WTC11 (cell line): ENCODE measurements at regions not wholly inside any gene's neighbourhood (a gene's known extent, or its start where the extent isn't known, plus 50 kb on each side); places are given as distances from the start of the nearest gene placed in this dataset.
"Not testable (repeated sequence)": the region's sequence is repeated elsewhere in the genome, so short reads cannot be mapped to it uniquely, and the experiment has no call there.

Experiments
- ATAC-seq: fragments of 200-7000 bp; cut with Tn5 transposase; 2 replicates; pipeline ENCODE4 v1.10.0; 2021; ENCODE audit warnings: mild to moderate bottlenecking, moderate library complexity
- CTCF ChIA-PET: fragments of 300-600 bp; sonication (Branson Sonifier 250); formaldehyde crosslinking; loops from one replicate; lab custom pipeline; 2021; ENCODE audit warnings: antibody characterized with exemption; lab: Charles Lee
- POLR2A ChIA-PET: fragments of 350-600 bp; sonication (Branson Sonifier 250); formaldehyde crosslinking; loops from one replicate; lab custom pipeline; 2021; ENCODE audit warnings: antibody characterized with exemption; lab: Charles Lee
- DNase-seq: peaks from one replicate; pipeline ENCODE4 v3.0.0; 2021; ENCODE audit warnings: low spot score
- H3K27ac Mint-ChIP-seq: 2 replicates; pipeline ENCODE4 v1.8.0; 2021; ENCODE audit warnings: mixed read lengths
- H3K27me3 Mint-ChIP-seq: 2 replicates; pipeline ENCODE4 v1.8.0; 2021; ENCODE audit warnings: low read depth, mild to moderate bottlenecking, moderate library complexity, mixed read lengths
- H3K36me3 Mint-ChIP-seq: 2 replicates; pipeline ENCODE4 v1.8.0; 2021; ENCODE audit warnings: mixed read lengths
- H3K4me1 Mint-ChIP-seq: 2 replicates; pipeline ENCODE4 v1.8.0; 2022; ENCODE audit warnings: mixed read lengths
- H3K4me3 Mint-ChIP-seq: 2 replicates; pipeline ENCODE4 v1.8.0; 2021; ENCODE audit warnings: mild to moderate bottlenecking, moderate library complexity, mixed read lengths
- H3K9me3 Mint-ChIP-seq: 2 replicates; pipeline ENCODE4 v1.8.0; 2021; ENCODE audit warnings: mixed read lengths
- ARID4B ChIP-seq: sonication (generic); formaldehyde crosslinking; IDR thresholded peaks from 2 replicates; pipeline ENCODE4 v1.8.0; 2023; ENCODE audit warnings: missing genetic modification reagents, mild to moderate bottlenecking, borderline replicate concordance
- ATF3 ChIP-seq: sonication (generic); formaldehyde crosslinking; conservative IDR thresholded peaks from 2 replicates; pipeline ENCODE4 v1.8.1; 2022; ENCODE audit warnings: mild to moderate bottlenecking, missing genetic modification reagents
- ELF4 ChIP-seq: sonication (generic); formaldehyde crosslinking; IDR thresholded peaks from 2 replicates; pipeline ENCODE4 v1.8.1; 2022; ENCODE audit warnings: low read depth, mild to moderate bottlenecking, moderate library complexity, missing genetic modification reagents
- FOXJ3 ChIP-seq: sonication (generic); formaldehyde crosslinking; IDR thresholded peaks from 2 replicates; pipeline ENCODE4 v1.9.0; 2021; ENCODE audit warnings: missing genetic modification reagents, mild to moderate bottlenecking, borderline replicate concordance
- FOXK1 ChIP-seq: sonication (generic); formaldehyde crosslinking; IDR thresholded peaks from 2 replicates; pipeline ENCODE4 v1.8.0; 2022; ENCODE audit warnings: mild to moderate bottlenecking, moderate library complexity, missing genetic modification reagents
- GRHL2 ChIP-seq: fragments of 250-450 bp; sonication (Bioruptor Pico); IDR thresholded peaks from 2 replicates; pipeline ENCODE4 v1.8.0; 2022; ENCODE audit warnings: mild to moderate bottlenecking, moderate library complexity; ENCODE audit not compliant: insufficient replicate concordance, severe bottlenecking
- IRF2 ChIP-seq: sonication (generic); formaldehyde crosslinking; IDR thresholded peaks from 2 replicates; pipeline ENCODE4 v1.8.0; 2022; ENCODE audit warnings: low read depth, missing genetic modification reagents, borderline replicate concordance
- MYBL2 ChIP-seq: sonication (generic); formaldehyde crosslinking; IDR thresholded peaks from 2 replicates; pipeline ENCODE4 v1.8.1; 2023; ENCODE audit warnings: mild to moderate bottlenecking, moderate library complexity, missing genetic modification reagents
- NFE2L1 ChIP-seq: sonication (generic); formaldehyde crosslinking; IDR thresholded peaks from 2 replicates; pipeline ENCODE4 v1.8.1; 2023; ENCODE audit warnings: missing genetic modification reagents
- SOX15 ChIP-seq: fragments of 250-450 bp; sonication (Bioruptor Pico); IDR thresholded peaks from 2 replicates; pipeline ENCODE4 v1.9.0; 2021; ENCODE audit warnings: mild to moderate bottlenecking
- TCF7 ChIP-seq: sonication (generic); formaldehyde crosslinking; IDR thresholded peaks from 2 replicates; pipeline ENCODE4 v1.8.0; 2022; ENCODE audit warnings: mild to moderate bottlenecking, low read depth, missing genetic modification reagents, moderate library complexity
- TEAD1 ChIP-seq: sonication (generic); formaldehyde crosslinking; IDR thresholded peaks from 2 replicates; pipeline ENCODE4 v1.8.0; 2022; ENCODE audit warnings: mild to moderate bottlenecking, missing genetic modification reagents
- ZNF317 ChIP-seq: sonication (generic); formaldehyde crosslinking; IDR thresholded peaks from 2 replicates; pipeline ENCODE4 v1.8.1; 2023; ENCODE audit warnings: low read depth, mild to moderate bottlenecking, moderate library complexity, missing genetic modification reagents, borderline replicate concordance
- ZNF423 ChIP-seq: fragments of 250-450 bp; sonication (Bioruptor Pico); IDR thresholded peaks from 2 replicates; pipeline ENCODE4 v2.1.2; 2022; ENCODE audit warnings: mild to moderate bottlenecking, moderate library complexity
- TF ChIP-seq, protein P1 (sequence below): fragments of 250-450 bp; sonication (Bioruptor Pico); IDR thresholded peaks from 2 replicates; pipeline ENCODE4 v1.9.0; 2021; ENCODE audit warnings: mild to moderate bottlenecking
- TF ChIP-seq, protein P2 (sequence below): fragments of 250-450 bp; sonication (Bioruptor Pico); IDR thresholded peaks from 2 replicates; pipeline ENCODE4 v1.9.0; 2021; ENCODE audit warnings: mild to moderate bottlenecking
- TF ChIP-seq, protein P3 (sequence below): sonication (generic); formaldehyde crosslinking; IDR thresholded peaks from 2 replicates; pipeline ENCODE4 v1.8.0; 2022; ENCODE audit warnings: mild to moderate bottlenecking, missing genetic modification reagents

GRCh38 chr12:83893101-83893500, 1019.5 kb downstream of the SLC6A15 start:
- no peaks in the 10 kb centered on the region for H3K36me3 Mint-ChIP-seq
- TF ChIP-seq, protein P1, sequence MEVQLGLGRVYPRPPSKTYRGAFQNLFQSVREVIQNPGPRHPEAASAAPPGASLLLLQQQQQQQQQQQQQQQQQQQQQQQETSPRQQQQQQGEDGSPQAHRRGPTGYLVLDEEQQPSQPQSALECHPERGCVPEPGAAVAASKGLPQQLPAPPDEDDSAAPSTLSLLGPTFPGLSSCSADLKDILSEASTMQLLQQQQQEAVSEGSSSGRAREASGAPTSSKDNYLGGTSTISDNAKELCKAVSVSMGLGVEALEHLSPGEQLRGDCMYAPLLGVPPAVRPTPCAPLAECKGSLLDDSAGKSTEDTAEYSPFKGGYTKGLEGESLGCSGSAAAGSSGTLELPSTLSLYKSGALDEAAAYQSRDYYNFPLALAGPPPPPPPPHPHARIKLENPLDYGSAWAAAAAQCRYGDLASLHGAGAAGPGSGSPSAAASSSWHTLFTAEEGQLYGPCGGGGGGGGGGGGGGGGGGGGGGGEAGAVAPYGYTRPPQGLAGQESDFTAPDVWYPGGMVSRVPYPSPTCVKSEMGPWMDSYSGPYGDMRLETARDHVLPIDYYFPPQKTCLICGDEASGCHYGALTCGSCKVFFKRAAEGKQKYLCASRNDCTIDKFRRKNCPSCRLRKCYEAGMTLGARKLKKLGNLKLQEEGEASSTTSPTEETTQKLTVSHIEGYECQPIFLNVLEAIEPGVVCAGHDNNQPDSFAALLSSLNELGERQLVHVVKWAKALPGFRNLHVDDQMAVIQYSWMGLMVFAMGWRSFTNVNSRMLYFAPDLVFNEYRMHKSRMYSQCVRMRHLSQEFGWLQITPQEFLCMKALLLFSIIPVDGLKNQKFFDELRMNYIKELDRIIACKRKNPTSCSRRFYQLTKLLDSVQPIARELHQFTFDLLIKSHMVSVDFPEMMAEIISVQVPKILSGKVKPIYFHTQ (CRISPR knock-in tag) = no peak
- DNase-seq (no peak), ATAC-seq (no peak)
- peaks cover 4% of the 10 kb centered on the region for H3K9me3 Mint-ChIP-seq
- no peak overlapping the region for H3K27ac Mint-ChIP-seq
- ChIA-PET POLR2A (interaction anchor here (0.6 kb wide), 1 partner anchor 25 kb away, joined by 3 read pairs; no protein-coding TSS in a partner anchor), CTCF (no interaction called here)
- H3K4me3 Mint-ChIP-seq = no peak overlapping the region
- H3K27me3 Mint-ChIP-seq = no peaks in the 10 kb centered on the region
- H3K4me1 Mint-ChIP-seq = no peaks in the 10 kb centered on the region

GRCh38 chr12:83889745-83890144, 1022.9 kb downstream of the SLC6A15 start:
- CTCF ChIA-PET = interaction anchor here (0.6 kb wide), 1 partner anchor 747 kb away, joined by 3 read pairs; no protein-coding TSS in a partner anchor
- DNase-seq = no peak
- Mint-ChIP-seq H3K4me3 (no peak overlapping the region), H3K27me3 (no peaks in the 10 kb centered on the region), H3K27ac (no peak overlapping the region), H3K4me1 (no peaks in the 10 kb centered on the region), H3K9me3 (peaks cover 4% of the 10 kb centered on the region), H3K36me3 (no peaks in the 10 kb centered on the region)
- no peak for ATAC-seq
- POLR2A ChIA-PET = no interaction called here
- TF ChIP-seq ELF4 (CRISPR knock-in tag) (no peak), ZNF317 (CRISPR knock-in tag) (peak; percentile 89)

GRCh38 chr12:83886479-83886878, 1026.1 kb downstream of the SLC6A15 start:
- no peaks in the 10 kb centered on the region for H3K27me3 Mint-ChIP-seq
- H3K9me3 Mint-ChIP-seq = peaks cover 4% of the 10 kb centered on the region
- H3K4me3 Mint-ChIP-seq = no peak overlapping the region
- ChIA-PET CTCF (no interaction called here), POLR2A (no interaction called here)
- ATAC-seq (no peak), DNase-seq (no peak)
- H3K36me3 Mint-ChIP-seq = no peaks in the 10 kb centered on the region
- TF ChIP-seq MYBL2 (CRISPR knock-in tag) (no peak), ATF3 (CRISPR knock-in tag) (no peak)
- no peak overlapping the region for H3K27ac Mint-ChIP-seq
- H3K4me1 Mint-ChIP-seq = no peaks in the 10 kb centered on the region

GRCh38 chr12:83870921-83871599, 1041.5 kb downstream of the SLC6A15 start:
- POLR2A ChIA-PET, DNase-seq, H3K4me3 Mint-ChIP-seq, ATAC-seq, H3K36me3 Mint-ChIP-seq, CTCF ChIA-PET, H3K4me1 Mint-ChIP-seq, H3K27ac Mint-ChIP-seq, H3K27me3 Mint-ChIP-seq: not testable (repeated sequence)
- H3K9me3 Mint-ChIP-seq = peaks cover 29% of the 10 kb centered on the region

GRCh38 chr12:83866477-83866876, 1046.1 kb downstream of the SLC6A15 start:
- Mint-ChIP-seq H3K4me1 (no peaks in the 10 kb centered on the region), H3K27me3 (no peaks in the 10 kb centered on the region; the same call in 1 of the 2 replicates), H3K36me3 (peaks cover 9% of the 10 kb centered on the region), H3K27ac (no peak overlapping the region), H3K4me3 (no peak overlapping the region), H3K9me3 (peaks cover 25% of the 10 kb centered on the region)
- DNase-seq (no peak), ATAC-seq (no peak)
- CTCF ChIA-PET = interaction anchor here (0.9 kb wide), 1 partner anchor 40 kb away, joined by 3 read pairs; no protein-coding TSS in a partner anchor
- POLR2A ChIA-PET = no interaction called here
- TF ChIP-seq TCF7 = no peak
- TF ChIP-seq, protein P2, sequence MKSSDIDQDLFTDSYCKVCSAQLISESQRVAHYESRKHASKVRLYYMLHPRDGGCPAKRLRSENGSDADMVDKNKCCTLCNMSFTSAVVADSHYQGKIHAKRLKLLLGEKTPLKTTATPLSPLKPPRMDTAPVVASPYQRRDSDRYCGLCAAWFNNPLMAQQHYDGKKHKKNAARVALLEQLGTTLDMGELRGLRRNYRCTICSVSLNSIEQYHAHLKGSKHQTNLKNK (CRISPR knock-in tag) = no peak
- no peak for TF ChIP-seq GRHL2
- no peak for TF ChIP-seq SOX15 (CRISPR knock-in tag)
- no peak for TF ChIP-seq ARID4B (CRISPR knock-in tag)
- no peak for TF ChIP-seq TEAD1 (CRISPR knock-in tag)
- no peak for TF ChIP-seq FOXJ3 (CRISPR knock-in tag)
- no peak for TF ChIP-seq IRF2 (CRISPR knock-in tag)
- TF ChIP-seq NFE2L1 (CRISPR knock-in tag) = no peak
- TF ChIP-seq ZNF423 (CRISPR knock-in tag) = no peak
- TF ChIP-seq, protein P3, sequence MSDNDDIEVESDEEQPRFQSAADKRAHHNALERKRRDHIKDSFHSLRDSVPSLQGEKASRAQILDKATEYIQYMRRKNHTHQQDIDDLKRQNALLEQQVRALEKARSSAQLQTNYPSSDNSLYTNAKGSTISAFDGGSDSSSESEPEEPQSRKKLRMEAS (CRISPR knock-in tag) = no peak
- TF ChIP-seq FOXK1 (CRISPR knock-in tag) = no peak
- no peak for TF ChIP-seq ELF4 (CRISPR knock-in tag)
